ENCODE measurements at regions not wholly inside any gene's neighbourhood (a gene's known extent, or its start where the extent isn't known, plus 50 kb on each side); places are given as distances from the start of the nearest gene placed in this dataset.

GRCh38 chr2:104638190-104638858 lies 215.6 kb upstream of the POU3F3 start:
- Mint-ChIP-seq H3K4me3 (no peak overlapping the region), H3K27ac (no peak overlapping the region), H3K9me3 (no peaks in the 10 kb centered on the region), H3K4me1 (peaks cover 7% of the 10 kb centered on the region), H3K27me3 (ENCODE audit: low read depth) (peaks cover 15% of the 10 kb centered on the region), H3K36me3 (no peaks in the 10 kb centered on the region)
- DNase-seq (ENCODE audit: low spot score in 2 of 2, unreplicated experiment in 2 of 2): no peak
- no peak for TF ChIP-seq CTCF (IDR thresholded peaks at IDR 0.05; ENCODE audit: unreplicated experiment)

DNA sequence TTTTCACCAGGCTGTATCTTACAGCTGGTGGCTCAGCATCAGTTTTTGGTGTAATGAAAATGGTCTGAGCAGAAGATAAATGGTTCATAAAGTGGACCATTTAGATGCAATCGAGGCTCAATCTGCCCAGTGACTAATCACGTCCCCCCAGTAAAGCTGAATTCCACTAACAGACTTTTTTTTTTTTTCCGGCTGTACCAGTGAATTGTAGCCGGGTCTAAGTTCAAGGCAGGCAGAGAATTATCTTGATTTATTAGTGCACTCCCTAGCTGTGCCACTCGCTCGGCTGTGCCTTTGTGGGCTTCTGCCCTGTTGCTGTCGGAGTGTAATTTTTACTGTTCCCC lies 215.1 kb upstream of the POU3F3 start:
- no peak for TF ChIP-seq CTCF (IDR thresholded peaks at IDR 0.05; ENCODE audit: unreplicated experiment)
- H3K4me3 Mint-ChIP-seq: no peak overlapping the region
- H3K27ac Mint-ChIP-seq: no peak overlapping the region
- H3K27me3 Mint-ChIP-seq (ENCODE audit: low read depth): peaks cover 15% of the 10 kb centered on the region
- H3K36me3 Mint-ChIP-seq: no peaks in the 10 kb centered on the region
- DNase-seq (ENCODE audit: low spot score in 2 of 2, unreplicated experiment in 2 of 2): no peak
- no peaks in the 10 kb centered on the region for H3K9me3 Mint-ChIP-seq
- H3K4me1 Mint-ChIP-seq: peaks cover 7% of the 10 kb centered on the region

- H3K4me1 Mint-ChIP-seq: peaks cover 10% of the 10 kb centered on the region
- DNase-seq (ENCODE audit: low spot score in 2 of 2, unreplicated experiment in 2 of 2): no peak
- no peaks in the 10 kb centered on the region for H3K36me3 Mint-ChIP-seq
- no peak for TF ChIP-seq CTCF (IDR thresholded peaks at IDR 0.05; ENCODE audit: unreplicated experiment)
- no peak overlapping the region for H3K27ac Mint-ChIP-seq
- peaks cover 4% of the 10 kb centered on the region for H3K27me3 Mint-ChIP-seq (ENCODE audit: low read depth)
- H3K4me3 Mint-ChIP-seq: no peak overlapping the region
- no peaks in the 10 kb centered on the region for H3K9me3 Mint-ChIP-seq
Observed at GRCh38 chr2:104641786-104642185, 212.1 kb upstream of the POU3F3 start.

DNA sequence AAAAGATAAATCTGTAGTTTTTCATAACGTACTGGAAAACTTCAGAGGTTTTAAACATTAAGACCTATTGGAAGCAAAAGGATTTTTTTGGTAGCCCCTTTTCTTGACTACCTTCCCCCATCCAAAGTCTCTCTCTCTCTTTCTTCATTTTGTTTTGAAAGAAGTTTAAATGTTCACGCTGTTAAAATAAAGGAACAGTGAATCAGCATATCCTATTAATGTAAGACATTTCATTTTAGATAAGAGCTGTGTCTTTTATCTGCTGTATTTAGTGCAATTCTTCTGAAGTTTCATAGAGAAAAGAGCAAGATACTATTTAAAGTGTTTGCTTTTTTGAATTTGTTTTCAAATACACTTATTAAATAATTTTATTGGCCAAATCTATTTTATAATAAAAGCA lies 205.5 kb upstream of the POU3F3 start:
- peaks cover 34% of the 10 kb centered on the region for H3K27me3 Mint-ChIP-seq (ENCODE audit: low read depth)
- H3K36me3 Mint-ChIP-seq: no peaks in the 10 kb centered on the region

DNA sequence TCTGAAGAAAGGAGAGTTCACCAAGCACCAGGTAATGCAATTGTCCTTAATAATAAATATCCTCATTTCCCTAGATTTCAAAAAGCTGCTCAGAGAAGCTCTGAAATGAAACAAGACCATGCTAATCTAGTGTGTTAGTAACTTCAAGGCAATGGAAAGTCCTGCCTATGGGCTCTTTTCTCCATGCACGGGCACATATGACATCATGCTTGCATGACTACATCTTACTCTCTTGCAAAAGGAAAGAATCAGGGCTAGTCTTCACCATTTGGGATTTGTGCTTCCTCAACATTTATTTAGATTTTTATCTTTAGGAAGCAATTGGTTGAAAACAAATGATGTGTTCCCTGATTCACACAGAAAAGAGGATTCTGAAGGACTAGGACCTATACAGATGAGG lies 204.0 kb upstream of the POU3F3 start:
- Mint-ChIP-seq H3K36me3 (no peaks in the 10 kb centered on the region), H3K9me3 (no peaks in the 10 kb centered on the region), H3K27ac (no peak overlapping the region), H3K4me1 (peaks cover 6% of the 10 kb centered on the region), H3K4me3 (no peak overlapping the region), H3K27me3 (ENCODE audit: low read depth) (peaks cover 44% of the 10 kb centered on the region)
- no peak for DNase-seq (ENCODE audit: low spot score in 2 of 2, unreplicated experiment in 2 of 2)
- TF ChIP-seq CTCF (IDR thresholded peaks at IDR 0.05; ENCODE audit: unreplicated experiment): no peak

More for the DNA sequence above, 205.5 kb upstream of the POU3F3 start:
- H3K4me3 Mint-ChIP-seq: no peak overlapping the region
- no peak for TF ChIP-seq CTCF (IDR thresholded peaks at IDR 0.05; ENCODE audit: unreplicated experiment)
- H3K27ac Mint-ChIP-seq: no peak overlapping the region
- no peak for DNase-seq (ENCODE audit: low spot score in 2 of 2, unreplicated experiment in 2 of 2)
- peaks cover 4% of the 10 kb centered on the region for H3K4me1 Mint-ChIP-seq
- H3K9me3 Mint-ChIP-seq: no peaks in the 10 kb centered on the region
